Stimulated activated CD4-positive, alpha-beta T cell treated with anti-CD3 and anti-CD28 coated beads, Interleukin-12 subunit alpha, Interleukin-12 subunit beta, amount 100 ng/mL, for 4 hours (primary cell): ENCODE measurements at regions not wholly inside any gene's neighbourhood (a gene's known extent, or its start where the extent isn't known, plus 50 kb on each side); places are given as distances from the start of the nearest gene placed in this dataset.

Experiments
- DNase-seq: peaks from one replicate; pipeline ENCODE4 v3.0.0-alpha.2; 2020

- DNase-seq = no peak
Measured at GRCh38 chr6:12383448-12383847, 93.3 kb downstream of the EDN1 start.

GRCh38 chr6:12384357-12384912 lies 94.3 kb downstream of the EDN1 start:
- no peak for DNase-seq

GRCh38 chr6:12385316-12385715 lies 95.2 kb downstream of the EDN1 start:
- no peak for DNase-seq

GRCh38 chr6:12386816-12387215 lies 96.7 kb downstream of the EDN1 start:
- DNase-seq = no peak

GRCh38 chr6:12391472-12391871 lies 101.3 kb downstream of the EDN1 start:
- DNase-seq = no peak

GRCh38 chr6:12392490-12392889 lies 102.3 kb downstream of the EDN1 start:
- no peak for DNase-seq

- no peak for DNase-seq
Measured at GRCh38 chr6:12393100-12393499, 102.9 kb downstream of the EDN1 start.

- no peak for DNase-seq
Measured at GRCh38 chr6:12394170-12394569, 104.0 kb downstream of the EDN1 start.

- DNase-seq = no peak
Measured at GRCh38 chr6:12395898-12396297, 105.7 kb downstream of the EDN1 start.

- DNase-seq = no peak
Measured at GRCh38 chr6:12401200-12401599, 111.0 kb downstream of the EDN1 start.

- no peak for DNase-seq
Measured at GRCh38 chr6:12403201-12403826, 113.2 kb downstream of the EDN1 start.

- DNase-seq = no peak
Measured at GRCh38 chr6:12403947-12404647, 113.9 kb downstream of the EDN1 start.

- no peak for DNase-seq
Measured at GRCh38 chr6:12404651-12405050, 114.5 kb downstream of the EDN1 start.

GRCh38 chr6:12408752-12409151 lies 118.6 kb downstream of the EDN1 start:
- DNase-seq = no peak

- DNase-seq = no peak
Measured at GRCh38 chr6:12410946-12411345, 120.8 kb downstream of the EDN1 start.

- no peak for DNase-seq
Measured at GRCh38 chr6:12414096-12414675, 124.0 kb downstream of the EDN1 start.

- no peak for DNase-seq
Measured at GRCh38 chr6:12415980-12416598, 125.9 kb downstream of the EDN1 start.

- DNase-seq = no peak
Measured at GRCh38 chr6:12417191-12417590, 127.0 kb downstream of the EDN1 start.

GRCh38 chr6:12418946-12419345 lies 128.8 kb downstream of the EDN1 start:
- DNase-seq = no peak

- no peak for DNase-seq
Measured at GRCh38 chr6:12419631-12420272, 129.6 kb downstream of the EDN1 start.

- no peak for DNase-seq
Measured at GRCh38 chr6:12420626-12421025, 130.5 kb downstream of the EDN1 start.

- DNase-seq = no peak
Measured at GRCh38 chr6:12421596-12421995, 131.4 kb downstream of the EDN1 start.

- DNase-seq = no peak
Measured at GRCh38 chr6:12422848-12423247, 132.7 kb downstream of the EDN1 start.
